PC-3 (cell line): ENCODE measurements at regions not wholly inside any gene's neighbourhood (a gene's known extent, or its start where the extent isn't known, plus 50 kb on each side); places are given as distances from the start of the nearest gene placed in this dataset.

Source experiments
- ATAC-seq: fragments of 200-7000 bp; cut with Tn5 transposase; 2 replicates; pipeline ENCODE4 v1.9.1; 2020; ENCODE audit warnings: mild to moderate bottlenecking, moderate library complexity
- BruUV-seq: library from RNA; stranded (reverse); fragments of 400-500 nt; replicated peaks from 2 replicates; lab custom pipeline; 2021; lab: Mats Ljungman, UMichigan
- CTCF ChIA-PET: fragments of 300-600 bp; sonication (Branson Sonifier 250); formaldehyde crosslinking; loops from one replicate; lab custom pipeline; 2022; ENCODE audit warnings: antibody characterized with exemption; lab: Charles Lee
- POLR2A ChIA-PET: fragments of 300-600 bp; sonication (Branson Sonifier 250); formaldehyde crosslinking; loops from one replicate; lab custom pipeline; 2022; ENCODE audit warnings: antibody characterized with exemption; ENCODE audit not compliant: unreplicated experiment; lab: Charles Lee
- DNase-seq: peaks from one replicate; pipeline ENCODE4 v3.0.0-alpha.2; 2015
- H2AFZ ChIP-seq: fragments of 300-600 bp; sonication (generic); 2 replicates; pipeline ENCODE4 v1.6.0; 2016; ENCODE audit warnings: antibody characterized with exemption, low read length
- H3F3A ChIP-seq: fragments of 300-600 bp; sonication (generic); one replicate; pipeline ENCODE4 v1.6.0; 2017; ENCODE audit warnings: antibody characterized with exemption, low read length, control low read depth, mild to moderate bottlenecking; ENCODE audit not compliant: unreplicated experiment
- H3K27ac ChIP-seq: fragments of 300-600 bp; sonication (generic); 2 replicates; pipeline ENCODE4 v1.5.1; 2016; ENCODE audit warnings: mild to moderate bottlenecking, low read length
- H3K27me3 ChIP-seq: fragments of 300-600 bp; sonication (generic); 2 replicates; pipeline ENCODE4 v1.6.1; 2016; ENCODE audit warnings: low read length, mixed read lengths
- H3K36me3 ChIP-seq: fragments of 300-600 bp; sonication (generic); 2 replicates; pipeline ENCODE4 v1.6.1; 2016; ENCODE audit warnings: low read depth, mixed run types, low read length, mixed read lengths
- H3K4me1 ChIP-seq: fragments of 300-600 bp; sonication (generic); 2 replicates; pipeline ENCODE4 v1.5.1; 2016; ENCODE audit warnings: low read length; ENCODE audit not compliant: insufficient read depth
- H3K4me2 ChIP-seq: fragments of 300-600 bp; sonication (generic); 2 replicates; pipeline ENCODE4 v1.6.0; 2016; ENCODE audit warnings: low read length
- H3K4me3 ChIP-seq: fragments of 300-600 bp; sonication (generic); 2 replicates; pipeline ENCODE4 v1.5.1; 2016; ENCODE audit warnings: mild to moderate bottlenecking, low read length, mixed read lengths
- H3K79me2 ChIP-seq: fragments of 300-600 bp; sonication (generic); 2 replicates; pipeline ENCODE4 v1.6.1; 2017; ENCODE audit warnings: low read length, mixed read lengths
- H3K9ac ChIP-seq: fragments of 300-600 bp; sonication (generic); 2 replicates; pipeline ENCODE4 v1.6.0; 2016; ENCODE audit warnings: mild to moderate bottlenecking, low read length
- H3K9me2 ChIP-seq: fragments of 300-600 bp; sonication (generic); replicated peaks from 2 replicates; pipeline ENCODE4 v1.6.1; 2016; ENCODE audit warnings: mixed run types, low read length, mixed read lengths
- H3K9me3 ChIP-seq: fragments of 300-600 bp; sonication (generic); 2 replicates; pipeline ENCODE4 v1.6.1; 2016; ENCODE audit warnings: low read length, mixed read lengths
- H4K20me1 ChIP-seq: fragments of 300-600 bp; sonication (generic); 2 replicates; pipeline ENCODE4 v1.6.1; 2016; ENCODE audit warnings: low read length, mixed read lengths
- EZH2 ChIP-seq: fragments of 300-600 bp; sonication (generic); IDR thresholded peaks from one replicate; pipeline ENCODE4 v1.6.1; 2017; ENCODE audit warnings: antibody characterized with exemption, mild to moderate bottlenecking, low read length; ENCODE audit not compliant: unreplicated experiment
- EZH2phosphoT487 ChIP-seq: fragments of 300-600 bp; sonication (generic); IDR thresholded peaks from 2 replicates; pipeline ENCODE4 v1.6.1; 2018; ENCODE audit warnings: mild to moderate bottlenecking, antibody characterized with exemption, low read length, borderline replicate concordance
- intact Hi-C: fragments of 100-400 bp; cut with micrococcal nuclease; formaldehyde crosslinking; loops from 2 replicates; pipeline ENCODE4 v1.9.0; 2023
- TF ChIP-seq, protein P1 (sequence below): fragments of 300-600 bp; sonication (generic); conservative IDR thresholded peaks from 2 replicates; pipeline ENCODE4 v1.5.1; 2017; ENCODE audit warnings: antibody characterized with exemption, low read depth, mild to moderate bottlenecking, low read length

- H3K4me1 ChIP-seq, result peaks cover 13% of the 10 kb centered on the region; the same call in 1 of the 2 replicates
- H3K4me2 ChIP-seq, result peak overlapping the region; percentile 63
- H3K27ac ChIP-seq, result no peak overlapping the region
- peaks cover 9% of the 10 kb centered on the region for H3K27me3 ChIP-seq
- no TSS peak for BruUV-seq
- intact Hi-C loops, result no loop called here
- no peaks in the 10 kb centered on the region for H3K79me2 ChIP-seq
- ChIA-PET POLR2A (no interaction called here), CTCF (no interaction called here)
- peak; percentile 35 for DNase-seq
- no peak for ATAC-seq
- H3K9ac ChIP-seq, result no peak overlapping the region
- H3K4me3 ChIP-seq, result peak overlapping the region; percentile 39
- no peak for TF ChIP-seq EZH2phosphoT487
- no peak for TF ChIP-seq EZH2
- TF ChIP-seq, protein P1, sequence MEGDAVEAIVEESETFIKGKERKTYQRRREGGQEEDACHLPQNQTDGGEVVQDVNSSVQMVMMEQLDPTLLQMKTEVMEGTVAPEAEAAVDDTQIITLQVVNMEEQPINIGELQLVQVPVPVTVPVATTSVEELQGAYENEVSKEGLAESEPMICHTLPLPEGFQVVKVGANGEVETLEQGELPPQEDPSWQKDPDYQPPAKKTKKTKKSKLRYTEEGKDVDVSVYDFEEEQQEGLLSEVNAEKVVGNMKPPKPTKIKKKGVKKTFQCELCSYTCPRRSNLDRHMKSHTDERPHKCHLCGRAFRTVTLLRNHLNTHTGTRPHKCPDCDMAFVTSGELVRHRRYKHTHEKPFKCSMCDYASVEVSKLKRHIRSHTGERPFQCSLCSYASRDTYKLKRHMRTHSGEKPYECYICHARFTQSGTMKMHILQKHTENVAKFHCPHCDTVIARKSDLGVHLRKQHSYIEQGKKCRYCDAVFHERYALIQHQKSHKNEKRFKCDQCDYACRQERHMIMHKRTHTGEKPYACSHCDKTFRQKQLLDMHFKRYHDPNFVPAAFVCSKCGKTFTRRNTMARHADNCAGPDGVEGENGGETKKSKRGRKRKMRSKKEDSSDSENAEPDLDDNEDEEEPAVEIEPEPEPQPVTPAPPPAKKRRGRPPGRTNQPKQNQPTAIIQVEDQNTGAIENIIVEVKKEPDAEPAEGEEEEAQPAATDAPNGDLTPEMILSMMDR, result no peak
- no peaks in the 10 kb centered on the region for H3K9me2 ChIP-seq
- H3K36me3 ChIP-seq, result no peaks in the 10 kb centered on the region
- no peaks in the 10 kb centered on the region for H3F3A ChIP-seq
- no peaks in the 10 kb centered on the region for H4K20me1 ChIP-seq
- peak overlapping the region; percentile 60; the same call in 1 of the 2 replicates for H2AFZ ChIP-seq
- no peaks in the 10 kb centered on the region for H3K9me3 ChIP-seq
Measured at GRCh38 chr9:89999534-90000370, 394.9 kb downstream of the GADD45G start.

DNA sequence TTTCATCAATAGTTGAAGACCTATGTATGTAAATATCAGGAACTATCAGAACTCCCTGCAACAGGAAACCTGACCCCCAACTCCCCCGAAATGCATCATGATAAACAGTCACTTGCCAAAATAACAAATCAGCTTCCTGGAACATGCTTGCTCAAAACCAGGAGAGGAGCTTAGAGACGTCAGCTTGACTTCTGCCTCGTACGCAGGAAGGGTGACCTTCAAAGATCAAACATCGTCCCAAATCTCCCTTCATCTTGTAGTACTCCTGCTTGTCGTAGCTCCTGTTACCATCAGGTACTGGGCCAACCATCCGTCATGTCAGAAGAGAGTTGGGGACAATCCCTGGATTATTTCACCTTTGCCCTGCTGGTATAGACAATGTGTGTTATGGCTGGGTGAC, 396.1 kb downstream of the GADD45G start:
- ATAC-seq (no peak), DNase-seq (no peak)
- Histone ChIP-seq H2AFZ (no peak overlapping the region), H3K27ac (no peak overlapping the region), H3K9me3 (no peaks in the 10 kb centered on the region), H3K9me2 (no peaks in the 10 kb centered on the region), H3K4me2 (no peak overlapping the region), H3F3A (no peaks in the 10 kb centered on the region), H3K4me1 (peaks cover 13% of the 10 kb centered on the region; the same call in 1 of the 2 replicates), H3K36me3 (no peaks in the 10 kb centered on the region), H3K27me3 (peaks cover 9% of the 10 kb centered on the region), H4K20me1 (no peaks in the 10 kb centered on the region), H3K4me3 (no peak overlapping the region), H3K9ac (no peak overlapping the region), H3K79me2 (no peaks in the 10 kb centered on the region)
- BruUV-seq, result no TSS peak
- ChIA-PET CTCF (no interaction called here), POLR2A (no interaction called here)
- TF ChIP-seq EZH2 (no peak), EZH2phosphoT487 (no peak)
- TF ChIP-seq, protein P1, result no peak
- intact Hi-C loops, result no loop called here

- Histone ChIP-seq H2AFZ (no peak overlapping the region), H4K20me1 (no peaks in the 10 kb centered on the region), H3K4me2 (no peak overlapping the region), H3K79me2 (no peaks in the 10 kb centered on the region), H3K9ac (no peak overlapping the region), H3K9me3 (no peaks in the 10 kb centered on the region), H3K4me1 (peaks cover 13% of the 10 kb centered on the region; the same call in 1 of the 2 replicates), H3K4me3 (no peak overlapping the region), H3K27ac (no peak overlapping the region), H3F3A (no peaks in the 10 kb centered on the region), H3K9me2 (no peaks in the 10 kb centered on the region), H3K36me3 (no peaks in the 10 kb centered on the region), H3K27me3 (peaks cover 9% of the 10 kb centered on the region)
- DNase-seq (no peak), ATAC-seq (no peak)
- ChIA-PET CTCF (no interaction called here), POLR2A (no interaction called here)
- TF ChIP-seq, protein P1, result no peak
- TF ChIP-seq EZH2 (no peak), EZH2phosphoT487 (no peak)
- intact Hi-C loops, result no loop called here
- no TSS peak for BruUV-seq
Measured at GRCh38 chr9:90001747-90002146, 396.9 kb downstream of the GADD45G start.
